HG03159 (cell line): ENCODE measurements at regions not wholly inside any gene's neighbourhood (a gene's known extent, or its start where the extent isn't known, plus 50 kb on each side); places are given as distances from the start of the nearest gene placed in this dataset.

Experiments used
- ATAC-seq: cut with Tn5 transposase; IDR thresholded peaks from one replicate; pipeline ENCODE4 v1.9.1; 2021; ENCODE audit warnings: mild to moderate bottlenecking, moderate library complexity; ENCODE audit not compliant: unreplicated experiment

- ATAC-seq, result no peak
Observed at GRCh38 chr1:199752688-199753027, 274.9 kb upstream of the NR5A2 start.

- ATAC-seq, result no peak
Observed at GRCh38 chr1:199753513-199753912, 274.0 kb upstream of the NR5A2 start.

- ATAC-seq, result no peak
Observed at GRCh38 chr1:199756066-199756465, 271.4 kb upstream of the NR5A2 start.

GRCh38 chr1:199758626-199759255, 268.8 kb upstream of the NR5A2 start:
- no peak for ATAC-seq

GRCh38 chr1:199759268-199759730, 268.2 kb upstream of the NR5A2 start:
- no peak for ATAC-seq

GRCh38 chr1:199762572-199762971, 264.9 kb upstream of the NR5A2 start:
- ATAC-seq, result no peak

GRCh38 chr1:199766218-199766792, 261.2 kb upstream of the NR5A2 start:
- ATAC-seq, result no peak

GRCh38 chr1:199767700-199768099, 259.8 kb upstream of the NR5A2 start:
- ATAC-seq, result no peak

GRCh38 chr1:199774433-199775089, 252.9 kb upstream of the NR5A2 start:
- ATAC-seq, result no peak

- ATAC-seq, result no peak
Observed at GRCh38 chr1:199776768-199777497, 250.6 kb upstream of the NR5A2 start.

GRCh38 chr1:199778324-199778955, 249.1 kb upstream of the NR5A2 start:
- no peak for ATAC-seq

GRCh38 chr1:199780091-199780490, 247.4 kb upstream of the NR5A2 start:
- ATAC-seq, result no peak

GRCh38 chr1:199780948-199781670, 246.4 kb upstream of the NR5A2 start:
- no peak for ATAC-seq

GRCh38 chr1:199784138-199784895, 243.2 kb upstream of the NR5A2 start:
- no peak for ATAC-seq

- no peak for ATAC-seq
Observed at GRCh38 chr1:199786695-199787094, 240.8 kb upstream of the NR5A2 start.

GRCh38 chr1:199789141-199789540, 238.4 kb upstream of the NR5A2 start:
- ATAC-seq, result no peak

GRCh38 chr1:199791495-199791894, 236.0 kb upstream of the NR5A2 start:
- ATAC-seq, result no peak

GRCh38 chr1:199792874-199793273, 234.6 kb upstream of the NR5A2 start:
- ATAC-seq, result no peak

GRCh38 chr1:199794105-199794863, 233.2 kb upstream of the NR5A2 start:
- no peak for ATAC-seq
